GM10248 (cell line): ENCODE measurements at regions not wholly inside any gene's neighbourhood (a gene's known extent, or its start where the extent isn't known, plus 50 kb on each side); places are given as distances from the start of the nearest gene placed in this dataset.
"Not testable (repeated sequence)": the region's sequence is repeated elsewhere in the genome, so short reads cannot be mapped to it uniquely, and the experiment has no call there.

Source experiments
- CTCF ChIA-PET: fragments of 300-600 bp; sonication (Branson Sonifier 250); formaldehyde crosslinking; extraction: SDS; loops from one replicate; lab custom pipeline; 2021; ENCODE audit warnings: antibody characterized with exemption; lab: Yijun Ruan, JAX
- POLR2A ChIA-PET: fragments of 350-650 bp; sonication (Branson Sonifier 250); formaldehyde crosslinking; extraction: SDS; loops from one replicate; lab custom pipeline; 2020; ENCODE audit warnings: antibody characterized with exemption; lab: Yijun Ruan, JAX
- DNase-seq: peaks from one replicate; pipeline ENCODE4 v3.0.0; 2012; ENCODE audit errors: extremely low spot score
- CTCF ChIP-seq: IDR thresholded peaks from 2 replicates; pipeline ENCODE4 v1.5.1; 2012; ENCODE audit warnings: mild to moderate bottlenecking, low read depth; ENCODE audit errors: extremely low read depth, missing control alignments, control extremely low read depth

GRCh38 chr2:124995185-124995912 is 970.3 kb downstream of the CNTNAP5 start:
- DNase-seq: no peak
- CTCF ChIA-PET: no interaction called here
- TF ChIP-seq CTCF: no peak
- POLR2A ChIA-PET: no interaction called here

- no peak for DNase-seq
- ChIA-PET CTCF (no interaction called here), POLR2A (no interaction called here)
- no peak for TF ChIP-seq CTCF
These were observed 971.3 kb downstream of the CNTNAP5 start for GRCh38 chr2:124996406-124996805.

GRCh38 chr2:124999906-125000305 is 974.8 kb downstream of the CNTNAP5 start:
- POLR2A ChIA-PET: no interaction called here
- CTCF ChIA-PET: no interaction called here

GRCh38 chr2:125004106-125004800 is 979.2 kb downstream of the CNTNAP5 start:
- TF ChIP-seq CTCF: no peak
- CTCF ChIA-PET: no interaction called here
- no peak for DNase-seq
- POLR2A ChIA-PET: no interaction called here

More at GRCh38 chr2:124999906-125000305, 974.8 kb downstream of the CNTNAP5 start:
- DNase-seq: no peak
- no peak for TF ChIP-seq CTCF

GRCh38 chr2:125006676-125007075 is 981.6 kb downstream of the CNTNAP5 start:
- no peak for DNase-seq
- CTCF ChIA-PET: interaction anchor here (1.2 kb wide), 1 partner anchor 13 kb away, joined by 3 read pairs; no protein-coding TSS in a partner anchor
- POLR2A ChIA-PET: no interaction called here
- no peak for TF ChIP-seq CTCF

- DNase-seq, POLR2A ChIA-PET, CTCF ChIA-PET: not testable (repeated sequence)
These were observed 1003.6 kb downstream of the CNTNAP5 start for GRCh38 chr2:125028721-125029120.

- no peak for TF ChIP-seq CTCF
- POLR2A ChIA-PET: no interaction called here
- CTCF ChIA-PET: no interaction called here
- no peak for DNase-seq
These were observed 1008.8 kb downstream of the CNTNAP5 start for GRCh38 chr2:125033871-125034270.
